ENCODE measurements at regions not wholly inside any gene's neighbourhood (a gene's known extent, or its start where the extent isn't known, plus 50 kb on each side); places are given as distances from the start of the nearest gene placed in this dataset.

DNA sequence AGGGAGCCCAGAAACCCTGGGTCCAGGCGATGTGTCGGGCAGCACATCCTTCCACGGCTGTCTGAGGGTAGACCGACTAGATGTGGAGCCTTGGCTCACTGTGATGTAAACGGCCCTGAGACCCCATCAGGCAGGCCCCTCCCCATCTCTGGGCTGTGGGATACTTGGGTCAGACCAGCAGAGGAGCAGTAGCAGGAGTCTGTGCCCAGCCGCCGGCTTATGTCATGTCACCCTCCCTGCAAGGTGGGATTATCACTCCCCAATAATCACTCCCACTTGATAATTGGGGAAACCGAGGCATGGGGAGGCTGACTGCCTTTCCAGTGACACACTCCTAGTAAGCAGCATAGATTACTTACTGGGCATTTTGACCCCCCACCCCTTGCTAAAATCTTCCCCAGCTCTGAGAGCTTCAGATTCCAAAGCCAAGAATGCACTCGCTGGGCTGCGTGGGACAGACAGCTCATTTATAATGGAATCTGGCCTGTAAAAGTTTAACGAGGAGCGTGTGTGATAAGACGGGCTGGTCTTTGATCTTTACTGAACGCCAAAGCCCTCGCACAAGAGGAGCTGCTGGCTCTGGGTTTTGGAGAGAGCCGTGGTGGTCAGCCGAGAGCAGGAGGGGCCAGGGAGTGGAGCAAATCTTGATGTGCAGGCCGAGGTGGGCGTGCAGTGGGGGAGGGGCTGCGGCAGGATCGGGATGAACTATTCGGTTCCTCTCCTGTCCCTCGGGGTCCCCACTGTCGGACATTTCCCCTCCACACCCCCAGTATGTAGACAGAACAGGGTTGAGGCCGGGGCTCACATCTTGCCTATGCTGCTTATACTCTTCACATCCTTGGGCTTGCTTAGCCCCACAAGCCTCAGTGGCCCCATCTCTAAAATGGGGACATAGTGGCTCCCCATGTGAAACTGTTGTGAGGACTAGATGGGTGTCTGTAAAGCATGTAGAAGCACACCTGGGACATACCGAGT is 200.0 kb downstream of the GLI2 start (continued):
- TF ChIP-seq, protein P1, sequence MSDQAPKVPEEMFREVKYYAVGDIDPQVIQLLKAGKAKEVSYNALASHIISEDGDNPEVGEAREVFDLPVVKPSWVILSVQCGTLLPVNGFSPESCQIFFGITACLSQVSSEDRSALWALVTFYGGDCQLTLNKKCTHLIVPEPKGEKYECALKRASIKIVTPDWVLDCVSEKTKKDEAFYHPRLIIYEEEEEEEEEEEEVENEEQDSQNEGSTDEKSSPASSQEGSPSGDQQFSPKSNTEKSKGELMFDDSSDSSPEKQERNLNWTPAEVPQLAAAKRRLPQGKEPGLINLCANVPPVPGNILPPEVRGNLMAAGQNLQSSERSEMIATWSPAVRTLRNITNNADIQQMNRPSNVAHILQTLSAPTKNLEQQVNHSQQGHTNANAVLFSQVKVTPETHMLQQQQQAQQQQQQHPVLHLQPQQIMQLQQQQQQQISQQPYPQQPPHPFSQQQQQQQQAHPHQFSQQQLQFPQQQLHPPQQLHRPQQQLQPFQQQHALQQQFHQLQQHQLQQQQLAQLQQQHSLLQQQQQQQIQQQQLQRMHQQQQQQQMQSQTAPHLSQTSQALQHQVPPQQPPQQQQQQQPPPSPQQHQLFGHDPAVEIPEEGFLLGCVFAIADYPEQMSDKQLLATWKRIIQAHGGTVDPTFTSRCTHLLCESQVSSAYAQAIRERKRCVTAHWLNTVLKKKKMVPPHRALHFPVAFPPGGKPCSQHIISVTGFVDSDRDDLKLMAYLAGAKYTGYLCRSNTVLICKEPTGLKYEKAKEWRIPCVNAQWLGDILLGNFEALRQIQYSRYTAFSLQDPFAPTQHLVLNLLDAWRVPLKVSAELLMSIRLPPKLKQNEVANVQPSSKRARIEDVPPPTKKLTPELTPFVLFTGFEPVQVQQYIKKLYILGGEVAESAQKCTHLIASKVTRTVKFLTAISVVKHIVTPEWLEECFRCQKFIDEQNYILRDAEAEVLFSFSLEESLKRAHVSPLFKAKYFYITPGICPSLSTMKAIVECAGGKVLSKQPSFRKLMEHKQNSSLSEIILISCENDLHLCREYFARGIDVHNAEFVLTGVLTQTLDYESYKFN (CRISPR knock-in tag; conservative IDR thresholded peaks at IDR 0.05): peak; percentile 88
- TF ChIP-seq ZNF777 (CRISPR knock-in tag; IDR thresholded peaks at IDR 0.05) (0 out of 2 replicates have a peak, but pooled peaks have one; percentile 33), FOXK2 (IDR thresholded peaks at IDR 0.05) (no peak), ZKSCAN8 (CRISPR knock-in tag; IDR thresholded peaks at IDR 0.05; ENCODE audit: borderline replicate concordance) (peak; percentile 22; the same call in 1 of the 2 replicates), FOXO1 (CRISPR knock-in tag; IDR thresholded peaks at IDR 0.05) (no peak), SAP130 (CRISPR knock-in tag; IDR thresholded peaks at IDR 0.05; ENCODE audit: low read depth) (peak; percentile 64), IRX3 (CRISPR knock-in tag; IDR thresholded peaks at IDR 0.05; ENCODE audit: borderline replicate concordance, low read depth) (peak; percentile 1; the same call in 1 of the 2 replicates), SKI (IDR thresholded peaks at IDR 0.05; ENCODE audit: partially characterized antibody) (peak; percentile 66), ELF3 (CRISPR knock-in tag; IDR thresholded peaks at IDR 0.05) (peak; percentile 18; the same call in 1 of the 2 replicates), SRY (CRISPR knock-in tag; IDR thresholded peaks at IDR 0.05) (no peak), ZNF441 (CRISPR knock-in tag; IDR thresholded peaks at IDR 0.05; ENCODE audit: borderline replicate concordance) (peak; percentile 32; the same call in 1 of the 2 replicates)
- TF ChIP-seq, protein P2, sequence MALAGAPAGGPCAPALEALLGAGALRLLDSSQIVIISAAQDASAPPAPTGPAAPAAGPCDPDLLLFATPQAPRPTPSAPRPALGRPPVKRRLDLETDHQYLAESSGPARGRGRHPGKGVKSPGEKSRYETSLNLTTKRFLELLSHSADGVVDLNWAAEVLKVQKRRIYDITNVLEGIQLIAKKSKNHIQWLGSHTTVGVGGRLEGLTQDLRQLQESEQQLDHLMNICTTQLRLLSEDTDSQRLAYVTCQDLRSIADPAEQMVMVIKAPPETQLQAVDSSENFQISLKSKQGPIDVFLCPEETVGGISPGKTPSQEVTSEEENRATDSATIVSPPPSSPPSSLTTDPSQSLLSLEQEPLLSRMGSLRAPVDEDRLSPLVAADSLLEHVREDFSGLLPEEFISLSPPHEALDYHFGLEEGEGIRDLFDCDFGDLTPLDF (CRISPR knock-in tag; IDR thresholded peaks at IDR 0.05): no peak
- TF ChIP-seq, protein P3, sequence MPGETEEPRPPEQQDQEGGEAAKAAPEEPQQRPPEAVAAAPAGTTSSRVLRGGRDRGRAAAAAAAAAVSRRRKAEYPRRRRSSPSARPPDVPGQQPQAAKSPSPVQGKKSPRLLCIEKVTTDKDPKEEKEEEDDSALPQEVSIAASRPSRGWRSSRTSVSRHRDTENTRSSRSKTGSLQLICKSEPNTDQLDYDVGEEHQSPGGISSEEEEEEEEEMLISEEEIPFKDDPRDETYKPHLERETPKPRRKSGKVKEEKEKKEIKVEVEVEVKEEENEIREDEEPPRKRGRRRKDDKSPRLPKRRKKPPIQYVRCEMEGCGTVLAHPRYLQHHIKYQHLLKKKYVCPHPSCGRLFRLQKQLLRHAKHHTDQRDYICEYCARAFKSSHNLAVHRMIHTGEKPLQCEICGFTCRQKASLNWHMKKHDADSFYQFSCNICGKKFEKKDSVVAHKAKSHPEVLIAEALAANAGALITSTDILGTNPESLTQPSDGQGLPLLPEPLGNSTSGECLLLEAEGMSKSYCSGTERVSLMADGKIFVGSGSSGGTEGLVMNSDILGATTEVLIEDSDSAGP (CRISPR knock-in tag; IDR thresholded peaks at IDR 0.05; ENCODE audit: borderline replicate concordance): peak; percentile 70
- TF ChIP-seq, protein P4, sequence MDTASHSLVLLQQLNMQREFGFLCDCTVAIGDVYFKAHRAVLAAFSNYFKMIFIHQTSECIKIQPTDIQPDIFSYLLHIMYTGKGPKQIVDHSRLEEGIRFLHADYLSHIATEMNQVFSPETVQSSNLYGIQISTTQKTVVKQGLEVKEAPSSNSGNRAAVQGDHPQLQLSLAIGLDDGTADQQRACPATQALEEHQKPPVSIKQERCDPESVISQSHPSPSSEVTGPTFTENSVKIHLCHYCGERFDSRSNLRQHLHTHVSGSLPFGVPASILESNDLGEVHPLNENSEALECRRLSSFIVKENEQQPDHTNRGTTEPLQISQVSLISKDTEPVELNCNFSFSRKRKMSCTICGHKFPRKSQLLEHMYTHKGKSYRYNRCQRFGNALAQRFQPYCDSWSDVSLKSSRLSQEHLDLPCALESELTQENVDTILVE (CRISPR knock-in tag; IDR thresholded peaks at IDR 0.05): peak; percentile 36; the same call in 1 of the 2 replicates
- TF ChIP-seq, protein P5, sequence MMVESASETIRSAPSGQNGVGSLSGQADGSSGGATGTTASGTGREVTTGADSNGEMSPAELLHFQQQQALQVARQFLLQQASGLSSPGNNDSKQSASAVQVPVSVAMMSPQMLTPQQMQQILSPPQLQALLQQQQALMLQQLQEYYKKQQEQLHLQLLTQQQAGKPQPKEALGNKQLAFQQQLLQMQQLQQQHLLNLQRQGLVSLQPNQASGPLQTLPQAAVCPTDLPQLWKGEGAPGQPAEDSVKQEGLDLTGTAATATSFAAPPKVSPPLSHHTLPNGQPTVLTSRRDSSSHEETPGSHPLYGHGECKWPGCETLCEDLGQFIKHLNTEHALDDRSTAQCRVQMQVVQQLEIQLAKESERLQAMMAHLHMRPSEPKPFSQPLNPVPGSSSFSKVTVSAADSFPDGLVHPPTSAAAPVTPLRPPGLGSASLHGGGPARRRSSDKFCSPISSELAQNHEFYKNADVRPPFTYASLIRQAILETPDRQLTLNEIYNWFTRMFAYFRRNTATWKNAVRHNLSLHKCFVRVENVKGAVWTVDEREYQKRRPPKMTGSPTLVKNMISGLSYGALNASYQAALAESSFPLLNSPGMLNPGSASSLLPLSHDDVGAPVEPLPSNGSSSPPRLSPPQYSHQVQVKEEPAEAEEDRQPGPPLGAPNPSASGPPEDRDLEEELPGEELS (CRISPR knock-in tag; IDR thresholded peaks at IDR 0.05): peak; percentile 83

Measured in HepG2 (cell line).